D721Med (cell line): ENCODE measurements at regions not wholly inside any gene's neighbourhood (a gene's known extent, or its start where the extent isn't known, plus 50 kb on each side); places are given as distances from the start of the nearest gene placed in this dataset.
"Not testable (repeated sequence)": the region's sequence is repeated elsewhere in the genome, so short reads cannot be mapped to it uniquely, and the experiment has no call there.

Experiments
- DNase-seq: peaks from one replicate; pipeline ENCODE4 v3.0.0; 2011; ENCODE audit warnings: low spot score; ENCODE audit not compliant: insufficient read length
- FAIRE-seq: peaks from 2 replicates; lab custom pipeline; 2011; peaks lifted over from hg19 to GRCh38; lab: Jason Lieb, UNC
- TF ChIP-seq, protein P1 (sequence below): IDR thresholded peaks from 2 replicates; pipeline ENCODE4 v1.5.1; 2012; ENCODE audit warnings: mild to moderate bottlenecking, control low read depth; ENCODE audit not compliant: insufficient read depth; ENCODE audit errors: missing control alignments

DNA sequence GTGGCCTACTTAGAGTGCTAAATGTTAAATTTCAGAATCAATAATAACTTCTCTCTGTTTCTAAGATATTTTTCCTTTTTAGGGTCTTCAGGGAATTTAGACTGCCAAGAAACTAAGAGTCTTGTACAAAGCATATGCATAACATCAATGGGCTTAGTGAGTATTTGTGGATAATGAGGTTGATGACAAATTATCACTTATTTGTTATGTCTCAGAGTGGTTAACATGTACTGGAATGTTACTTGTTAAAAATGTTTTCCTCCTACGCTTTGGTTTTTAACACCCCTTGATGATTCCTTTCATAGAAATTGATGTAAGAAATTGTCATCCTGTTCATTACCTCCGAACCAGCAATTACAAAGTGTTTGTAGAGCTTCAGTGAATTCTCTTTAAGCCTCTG, 144.3 kb downstream of the MRPS30 start:
- TF ChIP-seq, protein P1, sequence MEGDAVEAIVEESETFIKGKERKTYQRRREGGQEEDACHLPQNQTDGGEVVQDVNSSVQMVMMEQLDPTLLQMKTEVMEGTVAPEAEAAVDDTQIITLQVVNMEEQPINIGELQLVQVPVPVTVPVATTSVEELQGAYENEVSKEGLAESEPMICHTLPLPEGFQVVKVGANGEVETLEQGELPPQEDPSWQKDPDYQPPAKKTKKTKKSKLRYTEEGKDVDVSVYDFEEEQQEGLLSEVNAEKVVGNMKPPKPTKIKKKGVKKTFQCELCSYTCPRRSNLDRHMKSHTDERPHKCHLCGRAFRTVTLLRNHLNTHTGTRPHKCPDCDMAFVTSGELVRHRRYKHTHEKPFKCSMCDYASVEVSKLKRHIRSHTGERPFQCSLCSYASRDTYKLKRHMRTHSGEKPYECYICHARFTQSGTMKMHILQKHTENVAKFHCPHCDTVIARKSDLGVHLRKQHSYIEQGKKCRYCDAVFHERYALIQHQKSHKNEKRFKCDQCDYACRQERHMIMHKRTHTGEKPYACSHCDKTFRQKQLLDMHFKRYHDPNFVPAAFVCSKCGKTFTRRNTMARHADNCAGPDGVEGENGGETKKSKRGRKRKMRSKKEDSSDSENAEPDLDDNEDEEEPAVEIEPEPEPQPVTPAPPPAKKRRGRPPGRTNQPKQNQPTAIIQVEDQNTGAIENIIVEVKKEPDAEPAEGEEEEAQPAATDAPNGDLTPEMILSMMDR = no peak
- DNase-seq = no peak
- FAIRE-seq = no peak

- DNase-seq = not testable (repeated sequence)
These were observed 150.3 kb downstream of the MRPS30 start for GRCh38 chr5:44958943-44959454.

DNA sequence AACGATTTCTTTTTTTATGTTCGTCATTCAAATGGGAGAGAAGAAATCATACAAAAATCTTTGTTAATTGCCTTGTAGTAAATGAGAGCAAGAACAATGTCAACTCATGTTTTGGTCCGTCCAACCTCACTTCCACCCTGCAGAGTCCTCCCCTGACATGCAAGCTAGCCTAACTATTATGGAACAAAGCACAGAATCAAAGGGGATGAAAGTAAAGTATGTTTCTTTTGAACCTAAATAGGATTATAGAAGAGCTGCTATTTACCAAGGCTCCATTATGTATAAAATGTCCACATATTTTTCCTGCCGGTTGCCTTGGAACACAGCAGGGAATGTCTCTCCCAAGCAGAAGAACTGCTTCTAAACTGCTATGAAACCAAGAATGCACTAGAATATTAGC, 161.1 kb downstream of the MRPS30 start:
- TF ChIP-seq, protein P1 = no peak
- no peak for DNase-seq
- FAIRE-seq = no peak

More at GRCh38 chr5:44958943-44959454, 150.3 kb downstream of the MRPS30 start:
- not testable (repeated sequence) for FAIRE-seq

GRCh38 chr5:44970963-44971362, 162.2 kb downstream of the MRPS30 start:
- DNase-seq, FAIRE-seq: not testable (repeated sequence)

- TF ChIP-seq, protein P1 = no peak
- no peak for FAIRE-seq
- DNase-seq = no peak
These were observed 166.1 kb downstream of the MRPS30 start for GRCh38 chr5:44974813-44975212.

GRCh38 chr5:44981708-44982107, 173.0 kb downstream of the MRPS30 start:
- TF ChIP-seq, protein P1 = no peak
- DNase-seq (no peak), FAIRE-seq (no peak)

DNA sequence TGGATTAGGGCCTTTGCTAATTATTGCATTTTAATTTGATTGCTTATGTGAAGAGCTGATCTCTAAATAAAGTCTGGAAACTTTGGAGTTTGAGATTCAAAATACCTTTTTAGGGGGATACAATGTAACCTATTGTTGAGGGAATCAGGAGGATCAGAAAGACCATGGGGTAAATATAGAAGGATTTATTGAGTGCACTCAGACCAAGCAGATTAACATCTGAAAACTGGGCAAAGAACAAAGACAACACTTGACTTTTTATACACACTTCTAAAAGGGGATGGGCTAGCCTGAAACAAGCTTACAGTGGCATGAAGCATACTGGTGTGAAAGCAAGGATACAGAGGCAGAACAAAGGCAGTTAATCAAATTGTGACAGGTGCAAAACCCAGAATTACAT, 174.3 kb downstream of the MRPS30 start:
- DNase-seq (no peak), FAIRE-seq (no peak)
- TF ChIP-seq, protein P1 = no peak

GRCh38 chr5:44987026-44987425, 178.3 kb downstream of the MRPS30 start:
- DNase-seq = no peak
- TF ChIP-seq, protein P1 = no peak
- no peak for FAIRE-seq
